ENCODE measurements at regions not wholly inside any gene's neighbourhood (a gene's known extent, or its start where the extent isn't known, plus 50 kb on each side); places are given as distances from the start of the nearest gene placed in this dataset.

DNA sequence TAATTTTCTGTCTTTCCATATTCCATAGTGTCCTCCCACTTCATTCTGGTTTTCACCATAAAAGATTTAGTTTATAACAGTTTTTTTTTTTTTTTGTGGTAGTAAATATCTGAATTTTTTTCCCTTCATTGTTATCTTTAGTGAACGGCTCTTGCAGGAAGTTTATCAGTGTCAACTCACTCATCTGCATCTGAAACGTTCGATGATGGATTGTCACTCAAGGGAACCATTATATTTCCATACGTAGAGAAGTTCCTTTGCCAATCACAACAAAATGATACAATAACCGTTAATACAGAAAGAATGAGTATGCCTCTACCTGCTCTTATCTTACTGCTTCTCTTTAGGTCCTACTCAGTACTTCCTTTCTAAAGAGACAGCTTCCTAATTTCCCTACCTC, 651.2 kb upstream of the KCNMB2 start:
- Histone ChIP-seq H3K4me1 (ENCODE audit: insufficient read depth) (no peaks in the 10 kb centered on the region), H3K9me3 (no peaks in the 10 kb centered on the region), H3K27ac (no peak overlapping the region), H3K4me3 (no peak overlapping the region), H3K27me3 (no peaks in the 10 kb centered on the region), H3K36me3 (no peaks in the 10 kb centered on the region)
- TF ChIP-seq, protein P1, sequence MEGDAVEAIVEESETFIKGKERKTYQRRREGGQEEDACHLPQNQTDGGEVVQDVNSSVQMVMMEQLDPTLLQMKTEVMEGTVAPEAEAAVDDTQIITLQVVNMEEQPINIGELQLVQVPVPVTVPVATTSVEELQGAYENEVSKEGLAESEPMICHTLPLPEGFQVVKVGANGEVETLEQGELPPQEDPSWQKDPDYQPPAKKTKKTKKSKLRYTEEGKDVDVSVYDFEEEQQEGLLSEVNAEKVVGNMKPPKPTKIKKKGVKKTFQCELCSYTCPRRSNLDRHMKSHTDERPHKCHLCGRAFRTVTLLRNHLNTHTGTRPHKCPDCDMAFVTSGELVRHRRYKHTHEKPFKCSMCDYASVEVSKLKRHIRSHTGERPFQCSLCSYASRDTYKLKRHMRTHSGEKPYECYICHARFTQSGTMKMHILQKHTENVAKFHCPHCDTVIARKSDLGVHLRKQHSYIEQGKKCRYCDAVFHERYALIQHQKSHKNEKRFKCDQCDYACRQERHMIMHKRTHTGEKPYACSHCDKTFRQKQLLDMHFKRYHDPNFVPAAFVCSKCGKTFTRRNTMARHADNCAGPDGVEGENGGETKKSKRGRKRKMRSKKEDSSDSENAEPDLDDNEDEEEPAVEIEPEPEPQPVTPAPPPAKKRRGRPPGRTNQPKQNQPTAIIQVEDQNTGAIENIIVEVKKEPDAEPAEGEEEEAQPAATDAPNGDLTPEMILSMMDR (IDR thresholded peaks at IDR 0.05), result no peak
- no peak for TF ChIP-seq POLR2A (IDR thresholded peaks at IDR 0.05)
- intact Hi-C loops (cut with DNase I), result no loop called here
- no peak for DNase-seq
- WGBS, 3 donors, result 82 to 85% (median 83%) methylated on average over 5 of the region's 5 CpGs

GRCh38 chr3:177886501-177886900, 649.7 kb upstream of the KCNMB2 start:
- no peak for DNase-seq
- TF ChIP-seq EP300 (IDR thresholded peaks at IDR 0.05) (no peak), POLR2A (IDR thresholded peaks at IDR 0.05) (no peak)
- TF ChIP-seq, protein P1 (IDR thresholded peaks at IDR 0.05), result no peak
- intact Hi-C loops (cut with DNase I), result no loop called here
- H3K4me1 ChIP-seq (ENCODE audit: insufficient read depth), result no peaks in the 10 kb centered on the region
- H3K27me3 ChIP-seq, result no peaks in the 10 kb centered on the region
- H3K36me3 ChIP-seq, result no peaks in the 10 kb centered on the region
- H3K4me3 ChIP-seq, result no peak overlapping the region
- no peak overlapping the region for H3K27ac ChIP-seq
- H3K9me3 ChIP-seq, result no peaks in the 10 kb centered on the region
- WGBS, 3 donors, result 74 to 89% (median 88%) methylated on average over 3 of the region's 3 CpGs

GRCh38 chr3:177887475-177887874, 648.8 kb upstream of the KCNMB2 start:
- intact Hi-C loops (cut with DNase I), result no loop called here
- 97 to 100% (median 100%) methylated on average over 2 of the region's 2 CpGs for WGBS, 3 donors
- no peak for DNase-seq
- no peak overlapping the region for H3K4me3 ChIP-seq
- H3K27me3 ChIP-seq, result no peaks in the 10 kb centered on the region
- no peaks in the 10 kb centered on the region for H3K9me3 ChIP-seq
- TF ChIP-seq POLR2A (IDR thresholded peaks at IDR 0.05) (no peak), EP300 (IDR thresholded peaks at IDR 0.05) (no peak)
- TF ChIP-seq, protein P1 (IDR thresholded peaks at IDR 0.05), result no peak
- H3K27ac ChIP-seq, result no peak overlapping the region
- H3K36me3 ChIP-seq, result no peaks in the 10 kb centered on the region
- no peaks in the 10 kb centered on the region for H3K4me1 ChIP-seq (ENCODE audit: insufficient read depth)

- H3K27ac ChIP-seq, result no peak overlapping the region
Observed at GRCh38 chr3:177889161-177889560, 647.1 kb upstream of the KCNMB2 start.

More at GRCh38 chr3:177889161-177889560, 647.1 kb upstream of the KCNMB2 start:
- H3K27me3 ChIP-seq, result no peaks in the 10 kb centered on the region
- H3K4me1 ChIP-seq (ENCODE audit: insufficient read depth), result no peaks in the 10 kb centered on the region
- no peak overlapping the region for H3K4me3 ChIP-seq
- DNase-seq, result no peak
- no peak for TF ChIP-seq POLR2A (IDR thresholded peaks at IDR 0.05)
- TF ChIP-seq, protein P1 (IDR thresholded peaks at IDR 0.05), result no peak
- no peak for TF ChIP-seq EP300 (IDR thresholded peaks at IDR 0.05)
- H3K9me3 ChIP-seq, result no peaks in the 10 kb centered on the region
- intact Hi-C loops (cut with DNase I), result no loop called here
- WGBS, 3 donors, result 68 to 79% (median 74%) methylated on average over 3 of the region's 3 CpGs
- no peaks in the 10 kb centered on the region for H3K36me3 ChIP-seq

All from ovary (tissue), 7 donors.